ENCODE measurements at regions not wholly inside any gene's neighbourhood (a gene's known extent, or its start where the extent isn't known, plus 50 kb on each side); places are given as distances from the start of the nearest gene placed in this dataset.

DNA sequence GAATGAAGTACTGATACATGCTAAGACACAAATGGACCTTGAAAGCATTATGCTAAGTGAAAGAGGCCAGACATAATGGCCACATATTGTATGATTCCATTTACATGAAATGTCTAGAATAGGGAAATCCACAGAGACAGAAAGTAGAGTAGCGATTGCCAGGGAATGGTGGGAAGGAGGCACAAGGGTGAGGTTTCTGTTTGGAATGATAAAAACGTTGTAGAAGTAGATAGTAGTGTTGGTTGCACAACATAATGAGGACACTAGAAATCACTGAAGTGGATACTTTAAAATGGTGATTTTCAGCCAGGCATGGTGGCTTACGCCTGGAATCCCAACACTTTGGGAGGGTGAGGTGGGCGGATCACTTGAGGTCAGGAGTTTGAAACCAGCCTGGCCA, 97.6 kb upstream of the VANGL1 start:
- TF ChIP-seq ZNF138 (tag by site-specific recombination; IDR thresholded peaks at IDR 0.05; ENCODE audit: borderline replicate concordance) (no peak), ZNF747 (tag by site-specific recombination; IDR thresholded peaks at IDR 0.05) (no peak), ZFP41 (tag by site-specific recombination; IDR thresholded peaks at IDR 0.05; ENCODE audit: borderline replicate concordance) (no peak), REPIN1 (tag by site-specific recombination; IDR thresholded peaks at IDR 0.05; ENCODE audit: low read depth) (no peak)
- TF ChIP-seq, protein P1, sequence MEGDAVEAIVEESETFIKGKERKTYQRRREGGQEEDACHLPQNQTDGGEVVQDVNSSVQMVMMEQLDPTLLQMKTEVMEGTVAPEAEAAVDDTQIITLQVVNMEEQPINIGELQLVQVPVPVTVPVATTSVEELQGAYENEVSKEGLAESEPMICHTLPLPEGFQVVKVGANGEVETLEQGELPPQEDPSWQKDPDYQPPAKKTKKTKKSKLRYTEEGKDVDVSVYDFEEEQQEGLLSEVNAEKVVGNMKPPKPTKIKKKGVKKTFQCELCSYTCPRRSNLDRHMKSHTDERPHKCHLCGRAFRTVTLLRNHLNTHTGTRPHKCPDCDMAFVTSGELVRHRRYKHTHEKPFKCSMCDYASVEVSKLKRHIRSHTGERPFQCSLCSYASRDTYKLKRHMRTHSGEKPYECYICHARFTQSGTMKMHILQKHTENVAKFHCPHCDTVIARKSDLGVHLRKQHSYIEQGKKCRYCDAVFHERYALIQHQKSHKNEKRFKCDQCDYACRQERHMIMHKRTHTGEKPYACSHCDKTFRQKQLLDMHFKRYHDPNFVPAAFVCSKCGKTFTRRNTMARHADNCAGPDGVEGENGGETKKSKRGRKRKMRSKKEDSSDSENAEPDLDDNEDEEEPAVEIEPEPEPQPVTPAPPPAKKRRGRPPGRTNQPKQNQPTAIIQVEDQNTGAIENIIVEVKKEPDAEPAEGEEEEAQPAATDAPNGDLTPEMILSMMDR (tag by site-specific recombination; IDR thresholded peaks at IDR 0.05) = no peak
